NCI-H1417 (cell line): ENCODE measurements at regions not wholly inside any gene's neighbourhood (a gene's known extent, or its start where the extent isn't known, plus 50 kb on each side); places are given as distances from the start of the nearest gene placed in this dataset.

ENCODE experiments used
- DNase-seq, 3 experiments: peaks; one replicate each; lab custom pipeline; 2025; lab: John Stamatoyannopoulos, UW

- DNase-seq: peak in 1 of 3 experiments; percentile 18
Observed at GRCh38 chr2:12168791-12169388, 422.5 kb downstream of the LPIN1 start.

GRCh38 chr2:12169721-12170120, 423.3 kb downstream of the LPIN1 start:
- DNase-seq: no peak

GRCh38 chr2:12170121-12170520, 423.7 kb downstream of the LPIN1 start:
- no peak for DNase-seq

- no peak for DNase-seq
Observed at GRCh38 chr2:12173271-12173942, 427.0 kb downstream of the LPIN1 start.

- DNase-seq: no peak
Observed at GRCh38 chr2:12173943-12174340, 427.5 kb downstream of the LPIN1 start.

GRCh38 chr2:12175323-12175722, 428.9 kb downstream of the LPIN1 start:
- no peak for DNase-seq

GRCh38 chr2:12176623-12177454, 430.4 kb downstream of the LPIN1 start:
- peak in 1 of 3 experiments; percentile 48 for DNase-seq

DNA sequence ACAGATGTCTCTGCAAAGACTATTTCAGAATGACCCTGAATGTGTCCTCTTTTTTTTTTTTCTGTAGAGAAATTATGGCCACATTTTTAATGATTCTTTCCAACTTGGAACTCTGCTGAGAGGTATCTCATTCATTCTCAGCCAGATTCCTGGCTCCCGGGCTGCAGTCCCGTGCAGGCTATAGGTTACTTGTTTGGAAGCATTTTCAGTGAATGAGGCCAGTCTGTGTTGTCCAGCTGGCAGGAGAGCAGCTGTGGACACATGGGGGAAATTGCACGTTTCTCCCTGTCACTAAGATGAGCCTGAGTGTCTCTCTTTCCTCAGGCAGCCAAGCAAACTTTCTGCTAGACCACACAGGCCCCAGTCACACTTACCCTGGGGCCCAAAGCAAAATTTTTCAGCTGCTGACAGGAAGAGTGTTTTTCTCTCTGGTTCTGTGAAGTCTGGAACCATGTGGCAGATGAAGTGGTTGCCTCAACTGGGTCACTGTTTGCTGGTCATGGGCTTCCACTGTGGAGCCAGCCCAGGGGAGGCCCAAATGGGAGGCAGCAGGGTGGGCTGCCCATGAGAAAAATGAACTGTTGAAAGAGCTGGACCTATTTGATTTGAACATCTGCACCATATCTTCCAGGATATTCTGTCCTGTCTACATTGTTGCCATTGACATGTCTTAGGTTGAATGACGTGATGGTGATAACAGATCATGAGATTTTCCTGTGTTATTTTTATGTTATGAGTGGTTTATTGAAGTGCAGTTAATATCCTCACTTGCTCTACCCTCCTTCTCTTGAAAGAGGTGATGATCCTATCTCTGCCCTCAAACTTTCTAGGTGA, 431.2 kb downstream of the LPIN1 start:
- DNase-seq: no peak

DNA sequence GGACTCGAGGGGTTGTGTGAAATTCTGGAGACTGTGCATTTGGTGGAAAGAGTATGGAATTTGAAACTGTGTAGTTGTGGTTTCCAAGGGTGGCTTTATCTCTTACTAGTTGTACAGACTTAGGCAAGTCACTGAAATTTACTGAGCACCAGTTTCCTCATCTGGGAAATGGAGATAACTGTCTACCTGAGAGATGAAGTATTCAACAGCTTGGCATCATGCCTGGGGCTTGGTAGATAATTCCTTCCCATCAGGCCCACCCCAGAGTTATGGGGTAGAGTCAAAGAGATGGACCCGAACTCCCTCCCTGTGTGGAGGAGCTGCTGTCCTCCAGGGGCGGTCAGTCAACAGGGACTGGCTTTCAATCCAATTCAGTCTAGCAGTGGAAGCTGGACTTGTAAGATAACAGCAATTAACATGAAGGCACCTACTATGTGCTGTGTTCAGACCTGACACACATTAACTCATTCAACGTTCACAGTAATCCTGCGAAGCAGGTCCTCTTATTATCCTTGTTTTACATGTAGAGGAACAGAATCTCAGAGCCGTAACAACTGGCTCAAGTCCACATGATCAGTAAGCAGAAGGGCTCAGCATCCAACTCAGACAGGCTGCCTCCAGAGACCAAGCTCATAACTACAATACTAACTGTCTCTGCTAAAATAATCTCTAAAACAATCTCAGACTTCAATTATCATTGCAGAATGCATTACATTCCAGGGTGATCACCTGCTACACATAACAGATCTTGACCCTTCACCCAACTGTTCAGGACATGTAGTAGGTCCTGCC, 432.1 kb downstream of the LPIN1 start:
- no peak for DNase-seq

- DNase-seq: no peak
Observed at GRCh38 chr2:12180031-12180430, 433.6 kb downstream of the LPIN1 start.

GRCh38 chr2:12183032-12183645, 436.7 kb downstream of the LPIN1 start:
- no peak for DNase-seq

- no peak for DNase-seq
Observed at GRCh38 chr2:12192762-12193161, 446.3 kb downstream of the LPIN1 start.

- DNase-seq: peak in 1 of 3 experiments; percentile 33
Observed at GRCh38 chr2:12194968-12195367, 448.5 kb downstream of the LPIN1 start.

DNA sequence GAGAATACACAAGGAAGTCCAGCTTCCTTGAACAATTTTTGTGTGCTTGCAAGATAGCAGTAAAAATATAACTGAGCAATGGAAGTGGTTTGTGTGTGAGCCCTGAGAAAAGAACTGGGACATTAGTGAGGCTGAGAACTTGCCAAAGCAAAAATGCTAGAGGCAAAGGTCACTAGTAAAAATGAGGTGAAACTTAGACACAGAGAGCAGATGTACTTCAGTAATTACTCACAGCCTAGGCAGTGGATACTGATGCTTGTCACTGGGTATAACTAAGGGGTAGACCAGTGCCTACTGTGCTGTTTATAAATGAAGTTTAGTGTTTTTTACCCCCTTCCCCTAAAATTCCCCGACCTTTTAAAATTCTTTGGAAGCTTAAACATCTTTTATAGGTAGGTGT, 450.1 kb downstream of the LPIN1 start:
- DNase-seq: no peak

DNA sequence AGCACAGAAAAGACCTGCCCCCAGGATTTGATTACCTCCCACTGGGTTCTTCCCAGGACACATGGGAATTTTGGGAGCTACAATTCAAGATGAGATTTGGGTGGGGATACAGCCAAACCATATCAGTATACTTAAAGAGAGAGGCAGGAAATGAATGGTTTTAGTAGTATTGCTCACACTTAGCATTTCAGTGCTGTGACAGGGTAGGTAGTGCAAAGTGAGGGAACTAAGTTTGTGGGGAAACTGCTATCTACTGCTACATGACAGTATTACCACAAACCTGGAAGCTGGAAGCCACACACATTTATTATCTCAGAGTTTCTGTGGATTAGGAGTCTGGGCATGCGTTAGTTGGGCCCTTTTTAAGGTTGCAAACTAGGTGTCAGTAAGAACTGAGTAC, 450.7 kb downstream of the LPIN1 start:
- no peak for DNase-seq

- DNase-seq: no peak
Observed at GRCh38 chr2:12199491-12200211, 453.2 kb downstream of the LPIN1 start.

DNA sequence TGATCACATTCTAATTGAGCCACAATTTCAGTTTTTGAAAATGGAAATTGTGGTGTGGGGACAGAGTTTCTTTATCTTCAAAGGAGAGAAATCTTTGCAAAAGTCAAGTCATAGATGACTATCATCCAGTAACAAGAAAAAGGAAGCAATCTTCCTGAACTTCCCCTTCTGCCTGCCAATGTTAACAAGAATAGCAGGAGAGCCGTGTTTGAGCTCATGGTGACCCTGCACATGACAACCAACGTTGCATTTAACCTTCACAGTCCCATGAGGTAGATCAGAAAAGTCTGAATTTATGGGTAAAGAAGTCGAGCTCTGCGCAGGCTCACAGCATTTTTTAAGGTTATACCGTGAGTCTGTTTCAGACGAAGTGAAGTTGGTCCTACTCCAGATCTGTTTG, 454.9 kb downstream of the LPIN1 start:
- DNase-seq: no peak

- no peak for DNase-seq
Observed at GRCh38 chr2:12202313-12203075, 456.1 kb downstream of the LPIN1 start.

- DNase-seq: no peak
Observed at GRCh38 chr2:12203528-12203927, 457.1 kb downstream of the LPIN1 start.
